ENCODE measurements at regions not wholly inside any gene's neighbourhood (a gene's known extent, or its start where the extent isn't known, plus 50 kb on each side); places are given as distances from the start of the nearest gene placed in this dataset.

GRCh38 chr4:60579335-60579734, 620.8 kb upstream of the ADGRL3 start:
- no peak for TF ChIP-seq POLR2A (IDR thresholded peaks at IDR 0.05)
- TF ChIP-seq, protein P1, sequence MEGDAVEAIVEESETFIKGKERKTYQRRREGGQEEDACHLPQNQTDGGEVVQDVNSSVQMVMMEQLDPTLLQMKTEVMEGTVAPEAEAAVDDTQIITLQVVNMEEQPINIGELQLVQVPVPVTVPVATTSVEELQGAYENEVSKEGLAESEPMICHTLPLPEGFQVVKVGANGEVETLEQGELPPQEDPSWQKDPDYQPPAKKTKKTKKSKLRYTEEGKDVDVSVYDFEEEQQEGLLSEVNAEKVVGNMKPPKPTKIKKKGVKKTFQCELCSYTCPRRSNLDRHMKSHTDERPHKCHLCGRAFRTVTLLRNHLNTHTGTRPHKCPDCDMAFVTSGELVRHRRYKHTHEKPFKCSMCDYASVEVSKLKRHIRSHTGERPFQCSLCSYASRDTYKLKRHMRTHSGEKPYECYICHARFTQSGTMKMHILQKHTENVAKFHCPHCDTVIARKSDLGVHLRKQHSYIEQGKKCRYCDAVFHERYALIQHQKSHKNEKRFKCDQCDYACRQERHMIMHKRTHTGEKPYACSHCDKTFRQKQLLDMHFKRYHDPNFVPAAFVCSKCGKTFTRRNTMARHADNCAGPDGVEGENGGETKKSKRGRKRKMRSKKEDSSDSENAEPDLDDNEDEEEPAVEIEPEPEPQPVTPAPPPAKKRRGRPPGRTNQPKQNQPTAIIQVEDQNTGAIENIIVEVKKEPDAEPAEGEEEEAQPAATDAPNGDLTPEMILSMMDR (IDR thresholded peaks at IDR 0.05), result no peak

Data from right lobe of liver (tissue), 4 donors.